WI38 (cell line): ENCODE measurements at regions not wholly inside any gene's neighbourhood (a gene's known extent, or its start where the extent isn't known, plus 50 kb on each side); places are given as distances from the start of the nearest gene placed in this dataset.
"Not testable (repeated sequence)": the region's sequence is repeated elsewhere in the genome, so short reads cannot be mapped to it uniquely, and the experiment has no call there.

Source experiments
- H3K4me3 ChIP-seq: 2 replicates; pipeline ENCODE4 v1.5.1; 2011; ENCODE audit warnings: low read depth, mild to moderate bottlenecking, control low read depth, low read length
- TF ChIP-seq, protein P1 (sequence below): IDR thresholded peaks from 2 replicates; pipeline ENCODE4 v1.5.1; 2012; ENCODE audit warnings: low read depth, mild to moderate bottlenecking, control low read depth, low read length

DNA sequence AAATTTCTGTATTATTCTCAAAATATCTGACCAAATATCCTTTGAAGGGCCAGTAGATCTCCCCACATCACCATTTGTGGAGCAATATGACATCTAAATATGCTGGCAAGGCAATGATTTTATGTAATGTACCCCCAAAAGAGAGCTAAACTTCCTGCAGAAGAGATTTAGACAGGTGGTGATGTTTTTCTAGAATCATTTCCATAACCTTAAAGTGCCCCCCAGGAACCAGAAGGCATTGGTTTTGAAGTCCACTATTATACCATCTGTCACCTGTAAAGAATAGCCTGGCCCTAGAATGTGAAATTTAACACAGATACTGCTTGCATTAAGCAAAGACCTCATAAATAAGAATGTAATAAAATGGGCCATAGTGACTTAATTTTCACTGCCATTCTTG, 77.9 kb upstream of the ABLIM1 start:
- TF ChIP-seq, protein P1, sequence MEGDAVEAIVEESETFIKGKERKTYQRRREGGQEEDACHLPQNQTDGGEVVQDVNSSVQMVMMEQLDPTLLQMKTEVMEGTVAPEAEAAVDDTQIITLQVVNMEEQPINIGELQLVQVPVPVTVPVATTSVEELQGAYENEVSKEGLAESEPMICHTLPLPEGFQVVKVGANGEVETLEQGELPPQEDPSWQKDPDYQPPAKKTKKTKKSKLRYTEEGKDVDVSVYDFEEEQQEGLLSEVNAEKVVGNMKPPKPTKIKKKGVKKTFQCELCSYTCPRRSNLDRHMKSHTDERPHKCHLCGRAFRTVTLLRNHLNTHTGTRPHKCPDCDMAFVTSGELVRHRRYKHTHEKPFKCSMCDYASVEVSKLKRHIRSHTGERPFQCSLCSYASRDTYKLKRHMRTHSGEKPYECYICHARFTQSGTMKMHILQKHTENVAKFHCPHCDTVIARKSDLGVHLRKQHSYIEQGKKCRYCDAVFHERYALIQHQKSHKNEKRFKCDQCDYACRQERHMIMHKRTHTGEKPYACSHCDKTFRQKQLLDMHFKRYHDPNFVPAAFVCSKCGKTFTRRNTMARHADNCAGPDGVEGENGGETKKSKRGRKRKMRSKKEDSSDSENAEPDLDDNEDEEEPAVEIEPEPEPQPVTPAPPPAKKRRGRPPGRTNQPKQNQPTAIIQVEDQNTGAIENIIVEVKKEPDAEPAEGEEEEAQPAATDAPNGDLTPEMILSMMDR = no peak
- H3K4me3 ChIP-seq = no peak overlapping the region

DNA sequence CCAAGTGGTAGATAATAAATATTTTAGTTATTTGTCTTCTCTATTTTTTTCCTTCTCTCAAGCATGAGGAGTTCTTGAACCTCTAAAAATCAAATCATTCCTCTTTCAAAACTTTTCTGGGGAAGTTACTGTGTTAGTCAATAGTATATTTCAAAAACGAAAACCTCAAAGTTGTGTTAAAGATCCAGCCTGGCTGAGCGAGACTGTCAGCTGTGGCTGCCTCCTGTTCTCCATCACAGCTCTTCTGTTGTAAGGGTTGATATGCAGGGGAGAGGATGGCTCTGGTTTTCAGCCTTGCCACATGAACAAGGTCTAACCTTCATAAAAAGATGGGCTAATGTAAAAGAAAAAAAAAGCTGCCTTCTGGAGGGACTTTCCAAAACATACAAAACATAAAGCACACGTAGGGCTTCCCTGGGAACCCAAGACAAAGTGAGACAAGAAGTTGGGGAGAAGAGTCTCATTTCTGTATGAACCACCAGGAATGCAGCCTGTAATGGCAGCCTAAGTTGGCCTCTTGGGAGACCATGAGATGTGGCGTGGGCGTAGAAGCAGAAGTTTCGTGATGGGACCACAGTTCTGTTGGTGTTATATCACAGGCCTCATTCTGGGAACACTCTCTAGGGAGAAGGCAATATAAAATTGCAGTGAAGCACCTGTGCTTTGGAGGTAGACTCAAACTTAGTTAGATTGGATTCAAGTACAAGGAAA, 77.9 kb upstream of the FHIP2A start:
- TF ChIP-seq, protein P1 = no peak
- no peak overlapping the region for H3K4me3 ChIP-seq

DNA sequence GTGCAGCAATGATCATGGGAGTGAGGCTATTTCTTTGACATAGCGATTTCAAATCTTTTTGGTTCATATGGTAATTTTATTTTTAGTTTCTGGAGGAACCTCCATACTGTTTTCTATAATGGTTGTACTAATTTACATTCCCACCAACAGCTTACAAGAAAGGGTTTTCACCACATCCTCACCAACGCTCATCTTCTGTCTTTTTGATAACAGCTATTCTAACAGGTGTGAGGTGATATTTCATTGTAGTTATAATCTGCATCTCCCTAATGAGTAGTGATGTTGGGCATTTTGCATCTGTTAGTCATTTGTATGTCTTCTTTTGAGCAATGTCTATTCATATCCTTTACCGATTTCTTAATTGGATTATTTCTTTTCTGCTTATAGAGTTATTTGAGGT, 75.0 kb upstream of the FHIP2A start:
- TF ChIP-seq, protein P1 = no peak

DNA sequence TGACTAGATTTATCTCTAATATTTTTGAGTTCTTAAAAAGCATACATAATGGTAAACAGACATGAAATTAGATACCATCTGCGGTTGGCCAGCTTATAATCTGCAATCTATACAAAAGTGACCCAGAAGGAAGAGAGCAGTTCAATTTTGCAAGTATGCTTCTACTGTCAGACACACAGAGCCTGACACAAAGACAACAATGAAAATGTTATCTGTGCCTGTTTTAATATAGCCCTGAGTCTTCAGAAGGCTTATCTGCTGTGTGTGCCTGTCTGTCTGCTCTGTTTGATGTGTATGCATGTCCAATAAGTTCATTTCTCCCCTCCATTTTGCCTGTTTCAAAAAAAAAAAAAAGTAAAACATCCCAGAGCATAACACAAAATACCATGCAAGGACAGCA, 73.3 kb upstream of the FHIP2A start:
- H3K4me3 ChIP-seq = no peak overlapping the region
- TF ChIP-seq, protein P1 = no peak

More for the DNA sequence above, 75.0 kb upstream of the FHIP2A start:
- H3K4me3 ChIP-seq = no peak overlapping the region

DNA sequence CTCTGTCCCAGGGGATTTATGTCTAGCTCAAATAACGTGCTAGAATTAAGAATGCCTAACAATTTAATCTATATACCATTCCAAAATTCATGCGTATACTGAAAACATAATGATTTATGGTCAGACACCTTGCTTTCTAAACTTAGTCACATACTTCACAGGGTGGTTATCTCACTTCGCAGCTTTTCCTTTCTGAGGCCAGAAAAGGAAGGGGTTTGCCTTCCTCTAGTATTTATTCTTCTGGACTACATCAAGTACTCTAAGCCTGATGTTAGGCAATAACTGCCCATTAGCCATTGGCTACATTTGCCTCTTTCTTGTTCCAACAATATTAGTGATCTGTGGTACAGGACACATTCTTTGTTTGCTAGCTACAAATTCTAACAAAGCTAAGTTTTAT, 72.6 kb upstream of the FHIP2A start:
- no peak overlapping the region for H3K4me3 ChIP-seq

DNA sequence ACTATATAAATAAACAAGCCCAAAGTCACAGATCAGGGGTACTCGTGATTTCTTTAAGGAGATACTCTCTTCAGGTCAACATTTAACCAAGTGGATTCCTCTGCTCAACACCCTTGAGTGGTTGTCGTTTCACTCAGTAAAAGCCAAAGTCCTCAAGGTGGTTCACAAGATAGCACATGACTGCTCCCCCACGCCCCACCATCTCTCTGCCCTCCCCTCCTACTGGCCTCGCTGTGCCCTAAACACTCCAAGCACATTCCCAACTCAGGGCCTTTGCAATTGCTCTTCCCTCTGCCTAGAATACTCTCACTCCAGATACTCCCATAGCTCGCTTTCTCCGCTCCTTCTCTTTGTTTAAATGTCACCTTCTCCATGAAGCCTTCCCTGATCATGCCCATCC, 72.1 kb upstream of the FHIP2A start:
- no peak overlapping the region for H3K4me3 ChIP-seq
- TF ChIP-seq, protein P1 = no peak

More for the DNA sequence above, 72.6 kb upstream of the FHIP2A start:
- TF ChIP-seq, protein P1 = no peak

DNA sequence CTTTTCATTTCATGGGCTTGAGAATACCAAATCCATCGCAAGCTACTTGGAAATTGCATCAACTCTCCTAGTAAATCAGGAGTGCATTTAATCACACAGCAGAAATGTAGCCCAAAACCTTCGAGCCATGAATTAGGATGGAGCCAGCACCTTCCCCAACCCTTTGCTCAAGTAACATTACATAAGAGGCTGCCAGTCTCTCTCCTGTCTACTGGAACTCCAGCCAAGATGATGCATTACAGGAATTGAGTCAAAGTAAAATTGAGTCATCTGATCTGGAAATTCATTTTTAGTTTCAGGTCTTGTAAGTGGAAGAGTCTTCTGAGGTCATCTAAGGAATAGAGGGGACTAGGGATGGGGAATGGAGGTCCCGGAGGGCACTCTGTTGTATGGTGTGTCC, 69.7 kb upstream of the FHIP2A start:
- no peak overlapping the region for H3K4me3 ChIP-seq
- TF ChIP-seq, protein P1 = no peak

DNA sequence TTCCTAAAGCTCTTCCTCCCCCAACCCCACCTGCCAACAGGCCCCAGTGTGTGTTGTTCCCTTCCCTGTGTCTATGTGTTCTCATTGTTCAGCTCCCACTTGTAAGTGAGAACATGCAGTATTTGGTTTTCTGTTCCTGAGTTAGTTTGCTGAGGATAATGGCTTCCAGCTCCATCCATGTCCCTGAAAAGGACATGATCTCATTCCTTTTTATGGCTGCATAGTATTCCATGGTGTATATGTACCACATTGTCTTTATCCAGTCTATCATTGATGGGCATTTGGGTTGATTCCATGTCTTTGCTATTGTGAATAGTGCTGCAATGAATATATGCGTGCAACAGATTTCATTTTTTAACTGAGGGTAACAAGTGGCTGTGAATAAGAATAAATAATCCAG, 69.0 kb upstream of the FHIP2A start:
- H3K4me3 ChIP-seq = not testable (repeated sequence)
